ENCODE measurements at regions not wholly inside any gene's neighbourhood (a gene's known extent, or its start where the extent isn't known, plus 50 kb on each side); places are given as distances from the start of the nearest gene placed in this dataset.

DNA sequence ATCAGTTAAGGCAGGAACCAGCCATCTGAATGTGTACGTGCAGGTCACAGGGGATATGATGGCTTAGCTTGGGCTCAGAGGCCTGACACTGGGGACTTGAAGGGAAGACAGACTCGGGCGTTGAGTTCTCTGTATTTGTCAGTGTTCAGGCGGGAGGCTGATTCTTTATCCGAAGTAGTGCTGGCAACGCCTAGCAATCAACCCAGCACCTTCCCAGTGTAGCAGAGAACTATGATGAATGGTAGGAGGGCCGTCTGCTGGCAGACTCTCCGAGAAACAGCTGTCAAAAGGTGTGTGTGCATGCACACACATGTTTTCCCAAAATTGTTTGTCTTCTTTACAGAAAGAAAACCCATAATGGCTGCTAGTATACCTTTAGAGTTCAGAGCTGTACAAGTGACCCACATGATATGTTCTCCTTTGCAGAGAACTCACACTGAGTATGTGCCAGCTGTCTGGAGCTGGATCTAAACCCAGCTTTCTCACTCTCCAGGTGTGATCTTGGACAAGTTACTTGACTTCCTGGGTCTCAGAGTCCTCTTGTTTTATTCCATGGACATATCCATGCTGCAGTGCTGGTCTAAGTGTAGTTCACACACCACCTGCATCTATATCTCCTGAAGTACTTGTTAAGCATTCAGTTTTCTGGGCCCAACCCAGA lies 74.5 kb upstream of the LARS2 start:
- Histone ChIP-seq H3K27me3 (replicated peaks; ENCODE audit: control insufficient read depth, insufficient read depth, low read length) (peaks cover 25% of the 10 kb centered on the region), H3K9ac (ENCODE audit: low read length) (no peak overlapping the region), H3K4me1 (ENCODE audit: control insufficient read depth, insufficient read depth, low read length) (no peaks in the 10 kb centered on the region), H3K36me3 (ENCODE audit: control insufficient read depth, insufficient read depth, low read length, severe bottlenecking) (no peaks in the 10 kb centered on the region), H3K4me3 (ENCODE audit: low read length) (no peak overlapping the region), H3K9me3 (ENCODE audit: control insufficient read depth, low read length) (peaks cover 35% of the 10 kb centered on the region)
- DNase-seq (ENCODE audit: low read depth) = no peak

DNA sequence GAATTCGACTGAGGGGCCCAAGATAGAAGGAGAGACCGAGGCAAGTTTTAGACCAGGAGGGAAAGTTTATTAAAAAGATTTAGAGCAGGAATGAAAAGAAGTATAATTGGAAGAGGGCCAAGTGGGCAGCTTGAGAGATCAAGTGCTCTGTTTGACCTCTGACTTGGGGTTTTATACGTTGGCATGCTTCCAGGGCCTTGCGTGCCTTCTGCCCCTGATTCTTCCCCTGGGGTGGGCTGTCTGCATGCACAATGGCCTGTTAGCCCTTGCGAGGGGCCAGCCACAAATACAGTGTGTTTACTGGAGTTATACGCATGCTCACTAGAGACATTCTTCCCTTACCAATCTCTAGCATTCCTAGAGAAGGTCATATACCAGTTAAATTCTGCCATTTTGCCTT lies 70.7 kb upstream of the LARS2 start:
- H3K36me3 ChIP-seq (ENCODE audit: control insufficient read depth, insufficient read depth, low read length, severe bottlenecking) = no peaks in the 10 kb centered on the region
- H3K27me3 ChIP-seq (replicated peaks; ENCODE audit: control insufficient read depth, insufficient read depth, low read length) = peaks cover 36% of the 10 kb centered on the region
- H3K9me3 ChIP-seq (ENCODE audit: control insufficient read depth, low read length) = peaks cover 27% of the 10 kb centered on the region
- H3K4me3 ChIP-seq (ENCODE audit: low read length) = no peak overlapping the region
- DNase-seq (ENCODE audit: low read depth) = no peak
- H3K4me1 ChIP-seq (ENCODE audit: control insufficient read depth, insufficient read depth, low read length) = no peaks in the 10 kb centered on the region
- no peak overlapping the region for H3K9ac ChIP-seq (ENCODE audit: low read length)

DNA sequence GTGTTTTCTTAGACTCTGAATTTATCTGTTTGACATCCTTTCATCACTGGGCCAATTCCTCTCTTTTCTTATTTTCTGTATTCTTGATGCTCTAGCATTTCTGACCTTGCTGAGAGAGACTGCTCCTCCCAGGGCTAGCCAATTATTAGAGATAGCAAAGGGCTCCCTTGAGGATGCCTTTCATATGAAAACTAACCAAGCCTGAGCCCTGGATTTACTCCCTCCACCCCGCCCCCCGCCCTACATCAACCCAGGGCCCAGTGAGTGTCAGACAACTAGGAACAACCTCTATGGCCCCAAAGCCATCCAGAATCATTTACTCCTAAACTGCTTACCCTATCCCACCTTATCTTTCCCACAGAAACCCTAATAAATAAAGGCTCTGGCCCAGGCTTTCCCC lies 69.7 kb upstream of the LARS2 start:
- Histone ChIP-seq H3K4me1 (ENCODE audit: control insufficient read depth, insufficient read depth, low read length) (no peaks in the 10 kb centered on the region), H3K27me3 (replicated peaks; ENCODE audit: control insufficient read depth, insufficient read depth, low read length) (peaks cover 38% of the 10 kb centered on the region), H3K36me3 (ENCODE audit: control insufficient read depth, insufficient read depth, low read length, severe bottlenecking) (no peaks in the 10 kb centered on the region), H3K4me3 (ENCODE audit: low read length) (no peak overlapping the region), H3K9ac (ENCODE audit: low read length) (no peak overlapping the region), H3K9me3 (ENCODE audit: control insufficient read depth, low read length) (peaks cover 19% of the 10 kb centered on the region)
- DNase-seq (ENCODE audit: low read depth) = no peak

DNA sequence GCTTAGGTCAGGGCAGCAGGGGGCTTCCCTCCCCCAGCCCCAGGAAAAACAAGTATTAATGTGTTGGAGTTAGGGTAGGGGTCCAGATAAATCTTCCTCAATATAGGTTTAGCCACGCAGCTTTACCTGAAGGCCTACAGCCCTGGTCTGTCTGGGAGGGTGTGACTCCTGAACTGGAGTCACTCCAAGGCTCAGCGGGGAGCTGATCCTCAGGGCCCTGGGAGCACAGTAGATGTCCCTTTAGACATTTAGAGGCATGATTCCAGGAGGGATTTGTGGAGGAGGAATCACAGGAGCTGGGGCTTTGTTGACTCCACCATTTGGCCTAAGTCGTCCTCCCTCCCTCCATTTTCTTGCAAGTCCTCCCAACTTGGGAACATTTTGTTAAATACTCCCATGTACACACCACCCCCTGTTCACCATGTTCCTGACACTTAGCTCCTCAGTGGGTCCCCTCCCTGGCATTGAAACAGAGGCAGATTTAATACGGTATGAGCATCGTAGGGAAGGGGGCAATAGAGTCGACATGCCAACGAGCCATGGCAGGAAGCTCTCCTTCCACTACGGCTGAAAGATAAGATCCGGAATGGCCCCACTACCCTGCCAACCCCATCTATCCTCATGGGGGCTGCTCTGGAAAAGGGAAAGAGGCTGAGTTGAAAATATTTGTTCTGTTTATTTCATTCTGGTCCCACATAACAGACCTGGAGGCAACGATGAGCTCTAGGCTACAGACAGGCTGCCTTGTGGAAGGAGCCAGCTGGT lies 69.0 kb upstream of the LARS2 start:
- H3K9me3 ChIP-seq (ENCODE audit: control insufficient read depth, low read length) = peaks cover 12% of the 10 kb centered on the region
- peaks cover 34% of the 10 kb centered on the region for H3K27me3 ChIP-seq (replicated peaks; ENCODE audit: control insufficient read depth, insufficient read depth, low read length)
- no peak for DNase-seq (ENCODE audit: low read depth)
- H3K4me3 ChIP-seq (ENCODE audit: low read length) = no peak overlapping the region
- H3K36me3 ChIP-seq (ENCODE audit: control insufficient read depth, insufficient read depth, low read length, severe bottlenecking) = no peaks in the 10 kb centered on the region
- H3K4me1 ChIP-seq (ENCODE audit: control insufficient read depth, insufficient read depth, low read length) = no peaks in the 10 kb centered on the region
- H3K9ac ChIP-seq (ENCODE audit: low read length) = no peak overlapping the region

DNA sequence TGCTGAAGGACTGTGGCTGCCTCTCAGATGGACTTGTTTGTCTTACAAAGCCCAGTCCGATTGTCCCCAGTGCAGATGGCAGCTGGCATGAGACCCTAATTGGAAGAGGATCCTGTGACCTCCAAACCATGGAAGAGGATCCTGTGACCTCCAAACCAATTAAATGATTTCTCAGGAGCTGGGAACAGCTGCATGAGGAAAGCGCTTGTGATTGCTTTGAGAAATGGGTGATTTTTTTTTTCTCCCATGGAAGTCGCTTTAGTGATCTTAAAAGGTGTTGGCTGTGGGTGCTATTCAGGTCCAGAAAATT lies 68.4 kb upstream of the LARS2 start:
- Histone ChIP-seq H3K9ac (ENCODE audit: low read length) (no peak overlapping the region), H3K4me1 (ENCODE audit: control insufficient read depth, insufficient read depth, low read length) (no peaks in the 10 kb centered on the region), H3K4me3 (ENCODE audit: low read length) (no peak overlapping the region), H3K36me3 (ENCODE audit: control insufficient read depth, insufficient read depth, low read length, severe bottlenecking) (no peaks in the 10 kb centered on the region), H3K9me3 (ENCODE audit: control insufficient read depth, low read length) (peaks cover 7% of the 10 kb centered on the region), H3K27me3 (replicated peaks; ENCODE audit: control insufficient read depth, insufficient read depth, low read length) (peaks cover 32% of the 10 kb centered on the region)
- DNase-seq (ENCODE audit: low read depth) = no peak

DNA sequence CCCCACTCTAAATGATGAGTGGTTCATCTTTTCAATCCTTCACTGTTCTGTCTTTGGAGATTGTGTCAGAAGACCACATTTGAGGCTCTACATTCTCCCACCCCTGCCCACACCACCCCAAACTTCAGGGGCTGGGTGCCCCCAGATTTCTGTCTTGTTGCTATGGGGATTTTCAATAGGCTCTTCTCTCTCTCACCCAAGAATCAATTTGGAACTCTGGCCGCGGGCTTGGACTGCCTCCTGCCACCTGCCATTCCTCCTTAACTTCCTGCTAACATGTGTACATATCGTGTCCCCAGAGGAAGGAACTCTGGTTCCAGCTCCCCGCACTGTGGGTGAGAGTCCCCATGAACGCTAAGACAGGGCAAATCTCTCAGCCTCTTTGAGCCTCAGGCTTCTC lies 67.4 kb upstream of the LARS2 start:
- Histone ChIP-seq H3K36me3 (ENCODE audit: control insufficient read depth, insufficient read depth, low read length, severe bottlenecking) (no peaks in the 10 kb centered on the region), H3K4me1 (ENCODE audit: control insufficient read depth, insufficient read depth, low read length) (no peaks in the 10 kb centered on the region), H3K27me3 (replicated peaks; ENCODE audit: control insufficient read depth, insufficient read depth, low read length) (peaks cover 28% of the 10 kb centered on the region), H3K9me3 (ENCODE audit: control insufficient read depth, low read length) (no peaks in the 10 kb centered on the region), H3K9ac (ENCODE audit: low read length) (no peak overlapping the region), H3K4me3 (ENCODE audit: low read length) (no peak overlapping the region)
- DNase-seq (ENCODE audit: low read depth) = no peak

DNA sequence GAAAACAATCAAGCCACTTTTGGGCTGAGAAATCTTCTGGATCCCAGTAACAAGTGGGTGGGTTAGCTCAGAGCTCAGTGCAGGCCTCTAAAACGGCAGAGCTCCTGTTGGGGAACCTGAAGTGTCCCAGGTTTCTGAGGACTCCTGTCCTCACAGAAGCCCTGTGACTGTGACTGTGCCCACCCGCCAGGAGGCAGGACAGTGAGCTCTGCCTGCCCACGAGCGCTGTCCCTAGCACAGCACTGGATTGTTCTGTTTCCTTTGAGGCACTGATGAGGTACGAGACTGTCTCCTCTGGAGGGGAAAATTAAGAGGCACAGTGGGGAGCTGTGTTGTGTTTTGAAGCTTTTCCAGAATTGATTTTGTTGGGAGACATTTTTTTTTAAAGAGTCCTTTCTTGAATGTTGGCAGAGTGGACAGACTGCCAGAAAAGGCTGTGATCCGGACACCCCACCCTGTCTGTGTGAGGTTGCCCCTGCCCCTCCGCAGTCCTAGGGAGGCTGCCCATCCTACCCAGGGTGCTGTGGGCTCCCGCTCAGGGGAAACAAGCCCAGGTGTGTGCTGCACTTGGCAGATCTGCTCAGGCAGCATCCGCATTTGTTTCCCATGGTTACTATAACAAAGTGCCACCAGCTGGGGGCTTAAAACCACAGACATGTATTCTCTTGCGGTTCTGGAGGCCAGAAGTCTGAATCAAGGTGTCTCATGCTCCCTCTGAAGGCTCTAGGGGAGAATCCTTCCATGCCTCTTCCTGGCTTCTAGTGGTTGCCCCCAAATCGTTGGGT lies 66.6 kb upstream of the LARS2 start:
- Histone ChIP-seq H3K9me3 (ENCODE audit: control insufficient read depth, low read length) (no peaks in the 10 kb centered on the region), H3K4me1 (ENCODE audit: control insufficient read depth, insufficient read depth, low read length) (no peaks in the 10 kb centered on the region), H3K36me3 (ENCODE audit: control insufficient read depth, insufficient read depth, low read length, severe bottlenecking) (no peaks in the 10 kb centered on the region), H3K9ac (ENCODE audit: low read length) (no peak overlapping the region), H3K27me3 (replicated peaks; ENCODE audit: control insufficient read depth, insufficient read depth, low read length) (peaks cover 31% of the 10 kb centered on the region), H3K4me3 (ENCODE audit: low read length) (no peak overlapping the region)
- no peak for DNase-seq (ENCODE audit: low read depth)

DNA sequence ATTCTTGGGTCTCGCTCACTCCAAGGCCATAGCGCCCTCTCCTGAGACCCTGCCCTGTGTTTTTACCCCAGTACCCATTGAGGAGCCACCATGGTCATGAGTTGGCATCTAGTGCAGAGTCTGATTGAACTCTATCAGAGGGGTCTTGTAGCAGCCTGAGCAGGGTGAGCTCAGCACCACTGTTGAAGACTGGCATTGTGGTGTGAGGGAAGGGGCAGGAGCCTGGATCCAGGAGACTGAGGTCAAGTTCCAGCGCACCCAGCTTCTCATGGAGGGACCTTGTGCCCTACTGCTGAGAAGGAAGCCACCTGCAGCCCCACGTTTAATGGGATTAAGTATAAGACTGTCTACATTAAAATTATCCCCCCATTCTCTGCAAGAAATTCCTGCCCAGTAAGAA lies 65.8 kb upstream of the LARS2 start:
- H3K4me1 ChIP-seq (ENCODE audit: control insufficient read depth, insufficient read depth, low read length) = no peaks in the 10 kb centered on the region
- no peak overlapping the region for H3K4me3 ChIP-seq (ENCODE audit: low read length)
- no peaks in the 10 kb centered on the region for H3K9me3 ChIP-seq (ENCODE audit: control insufficient read depth, low read length)
- no peak for DNase-seq (ENCODE audit: low read depth)
- H3K36me3 ChIP-seq (ENCODE audit: control insufficient read depth, insufficient read depth, low read length, severe bottlenecking) = no peaks in the 10 kb centered on the region
- no peak overlapping the region for H3K9ac ChIP-seq (ENCODE audit: low read length)
- H3K27me3 ChIP-seq (replicated peaks; ENCODE audit: control insufficient read depth, insufficient read depth, low read length) = peaks cover 38% of the 10 kb centered on the region

DNA sequence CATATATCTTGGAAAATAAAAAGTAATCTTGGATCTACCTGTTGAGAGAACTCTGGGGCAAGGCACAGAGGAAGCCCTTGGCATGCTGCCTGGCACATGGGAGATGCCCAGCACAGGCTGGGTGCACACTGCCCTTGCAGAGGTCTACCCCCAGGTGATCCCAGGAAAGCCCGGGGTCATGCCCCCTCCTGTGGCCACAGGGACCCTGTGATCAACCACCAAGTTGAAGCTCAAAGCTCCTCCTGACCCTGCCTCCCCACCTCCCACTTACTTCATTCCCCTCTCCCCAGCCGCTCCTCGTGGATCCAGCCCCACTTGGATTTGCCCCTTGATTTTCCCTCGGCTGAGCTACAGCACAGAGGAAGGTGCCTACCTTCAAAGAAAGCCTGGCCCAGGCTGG lies 62.7 kb upstream of the LARS2 start:
- Histone ChIP-seq H3K4me3 (ENCODE audit: low read length) (no peak overlapping the region), H3K9ac (ENCODE audit: low read length) (no peak overlapping the region), H3K4me1 (ENCODE audit: control insufficient read depth, insufficient read depth, low read length) (no peaks in the 10 kb centered on the region), H3K9me3 (ENCODE audit: control insufficient read depth, low read length) (no peaks in the 10 kb centered on the region), H3K27me3 (replicated peaks; ENCODE audit: control insufficient read depth, insufficient read depth, low read length) (peaks cover 48% of the 10 kb centered on the region), H3K36me3 (ENCODE audit: control insufficient read depth, insufficient read depth, low read length, severe bottlenecking) (no peaks in the 10 kb centered on the region)
- DNase-seq (ENCODE audit: low read depth) = no peak

DNA sequence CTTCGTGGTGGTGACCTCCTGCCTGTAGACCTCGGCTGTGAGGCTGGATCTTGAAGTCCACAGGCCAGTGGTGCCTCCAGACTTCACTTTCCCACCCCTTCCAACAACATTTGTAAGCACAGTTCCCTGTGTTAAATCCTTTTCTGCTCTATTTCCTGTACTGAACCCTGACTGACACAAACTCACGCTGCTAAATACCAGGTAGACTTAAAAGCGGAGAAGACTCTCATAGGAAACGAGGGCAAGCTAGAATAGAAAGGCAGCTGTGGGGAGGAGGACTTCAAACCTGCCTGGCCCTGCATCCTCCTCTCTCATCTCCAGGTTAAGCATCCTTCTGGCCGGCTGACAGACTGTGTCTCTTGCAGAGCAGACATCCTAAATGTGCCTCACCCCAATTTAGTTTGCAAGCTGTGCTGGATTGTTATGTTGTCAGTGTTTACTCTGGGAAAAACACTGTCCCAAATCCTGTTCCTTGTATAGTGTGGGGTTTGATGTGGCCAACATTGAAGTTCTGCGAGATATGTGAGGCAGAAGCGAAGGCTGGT lies 58.5 kb upstream of the LARS2 start:
- H3K27me3 ChIP-seq (replicated peaks; ENCODE audit: control insufficient read depth, insufficient read depth, low read length) = peaks cover 40% of the 10 kb centered on the region
- H3K4me3 ChIP-seq (ENCODE audit: low read length) = no peak overlapping the region

DNA sequence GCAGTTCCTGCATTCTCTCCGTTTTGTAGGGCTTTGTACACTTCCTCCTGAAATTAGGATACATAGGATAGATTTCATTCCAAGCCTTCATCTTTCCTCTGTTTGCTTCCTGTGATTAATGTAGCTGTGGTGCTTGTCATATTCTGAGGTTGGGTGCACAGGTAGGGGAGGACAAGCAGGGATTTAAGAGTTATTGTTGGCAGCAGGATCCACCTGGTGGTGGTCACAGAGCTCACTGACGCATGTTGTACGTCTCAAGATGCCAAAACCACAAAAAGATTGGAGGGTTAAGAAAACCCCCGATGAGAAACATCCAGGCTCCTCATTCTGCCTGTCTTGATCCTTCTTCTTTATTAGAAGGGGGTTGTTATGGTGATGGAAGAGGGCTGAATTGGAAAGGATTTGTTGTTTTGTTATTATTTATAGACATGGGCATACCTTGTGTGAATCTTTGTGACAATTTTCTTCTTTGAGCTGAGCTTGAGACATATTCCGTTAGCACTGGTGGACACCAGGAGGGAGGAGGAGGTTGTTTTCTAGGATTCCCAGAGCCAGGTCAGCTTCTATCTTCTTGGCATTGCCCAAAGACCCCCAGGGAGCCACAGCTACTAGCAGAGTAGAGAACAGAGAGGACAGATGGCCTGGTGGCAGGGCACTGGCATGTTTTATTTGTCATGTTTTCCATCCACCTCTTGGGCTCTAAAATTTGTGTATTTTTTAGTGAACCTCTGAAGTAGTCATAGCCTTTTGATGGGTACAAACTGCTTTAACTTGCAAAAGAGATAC lies 57.7 kb upstream of the LARS2 start:
- no peak overlapping the region for H3K4me3 ChIP-seq (ENCODE audit: low read length)
- H3K9me3 ChIP-seq (ENCODE audit: control insufficient read depth, low read length) = no peaks in the 10 kb centered on the region
- H3K4me1 ChIP-seq (ENCODE audit: control insufficient read depth, insufficient read depth, low read length) = no peaks in the 10 kb centered on the region
- no peaks in the 10 kb centered on the region for H3K36me3 ChIP-seq (ENCODE audit: control insufficient read depth, insufficient read depth, low read length, severe bottlenecking)
- DNase-seq (ENCODE audit: low read depth) = no peak
- peaks cover 45% of the 10 kb centered on the region for H3K27me3 ChIP-seq (replicated peaks; ENCODE audit: control insufficient read depth, insufficient read depth, low read length)
- no peak overlapping the region for H3K9ac ChIP-seq (ENCODE audit: low read length)

More for the DNA sequence above, 58.5 kb upstream of the LARS2 start:
- Histone ChIP-seq H3K4me1 (ENCODE audit: control insufficient read depth, insufficient read depth, low read length) (no peaks in the 10 kb centered on the region), H3K9me3 (ENCODE audit: control insufficient read depth, low read length) (no peaks in the 10 kb centered on the region), H3K36me3 (ENCODE audit: control insufficient read depth, insufficient read depth, low read length, severe bottlenecking) (no peaks in the 10 kb centered on the region), H3K9ac (ENCODE audit: low read length) (no peak overlapping the region)
- DNase-seq (ENCODE audit: low read depth) = no peak
